Skeletal muscle tissue (tissue), 3 donors: ENCODE measurements at regions not wholly inside any gene's neighbourhood (a gene's known extent, or its start where the extent isn't known, plus 50 kb on each side); places are given as distances from the start of the nearest gene placed in this dataset.

Experiments used
- H3K27ac ChIP-seq: one replicate; pipeline ENCODE4 v1.7.0; 2013; ENCODE audit warnings: mild to moderate bottlenecking, low read depth, low read length, inconsistent platforms
- H3K27me3 ChIP-seq, 3 donors: one replicate each; pipeline ENCODE4 v1.7.0; 2013; ENCODE audit warnings: low read length in 3 of 3; ENCODE audit not compliant: control insufficient read depth in 3 of 3, insufficient read depth in 3 of 3
- H3K36me3 ChIP-seq, 3 donors: one replicate each; pipeline ENCODE4 v1.7.0; 2013; ENCODE audit warnings: low read length in 3 of 3; ENCODE audit not compliant: control insufficient read depth in 3 of 3, insufficient read depth in 3 of 3
- H3K4me1 ChIP-seq, 3 donors: one replicate each; pipeline ENCODE4 v1.7.0; 2013; ENCODE audit warnings: low read length in 3 of 3, mild to moderate bottlenecking in 3 of 3; ENCODE audit not compliant: control insufficient read depth in 3 of 3, insufficient read depth in 3 of 3
- H3K4me3 ChIP-seq, 3 donors: one replicate each; pipeline ENCODE4 v1.7.0; 2013; ENCODE audit warnings: low read length in 3 of 3
- H3K9ac ChIP-seq, 3 donors: one replicate each; pipeline ENCODE4 v1.7.0; 2013; ENCODE audit warnings: low read length in 3 of 3, mild to moderate bottlenecking in 3 of 3, moderate library complexity in 2 of 3, low read depth in 1 of 3
- H3K9me3 ChIP-seq, 3 donors: one replicate each; pipeline ENCODE4 v1.7.0; 2013; ENCODE audit warnings: low read length in 3 of 3; ENCODE audit not compliant: control insufficient read depth in 3 of 3
- donor health status: Osteomylitis.

GRCh38 chr21:35156293-35157278 is 107.5 kb upstream of the RUNX1 start:
- Histone ChIP-seq H3K27ac (no peak overlapping the region), H3K4me3 (no peak overlapping the region), H3K4me1 (no peaks in the 10 kb centered on the region), H3K27me3 (no peaks in the 10 kb centered on the region), H3K36me3 (no peaks in the 10 kb centered on the region), H3K9me3 (no peaks in the 10 kb centered on the region), H3K9ac (no peak overlapping the region)

DNA sequence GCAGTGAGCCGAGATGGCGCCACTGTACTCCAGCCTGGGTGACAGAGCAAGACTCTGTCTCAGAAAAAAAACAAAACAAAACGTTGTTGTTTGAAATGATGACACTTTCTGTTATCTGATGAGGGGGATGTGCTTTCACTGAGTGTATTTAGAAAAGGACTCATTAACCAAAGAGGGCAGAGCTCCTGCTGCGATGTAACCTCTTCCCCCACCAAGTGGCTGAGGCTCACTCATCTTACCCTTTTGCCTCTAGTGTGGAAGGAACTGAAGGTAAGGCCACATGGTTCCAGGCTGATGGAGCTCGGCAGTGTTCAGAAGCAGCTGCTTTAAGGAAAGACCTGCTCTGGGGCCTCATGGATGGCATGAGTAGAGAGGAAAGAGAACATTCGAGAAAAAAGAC is 105.7 kb upstream of the RUNX1 start:
- H3K4me1 ChIP-seq, result no peaks in the 10 kb centered on the region

DNA sequence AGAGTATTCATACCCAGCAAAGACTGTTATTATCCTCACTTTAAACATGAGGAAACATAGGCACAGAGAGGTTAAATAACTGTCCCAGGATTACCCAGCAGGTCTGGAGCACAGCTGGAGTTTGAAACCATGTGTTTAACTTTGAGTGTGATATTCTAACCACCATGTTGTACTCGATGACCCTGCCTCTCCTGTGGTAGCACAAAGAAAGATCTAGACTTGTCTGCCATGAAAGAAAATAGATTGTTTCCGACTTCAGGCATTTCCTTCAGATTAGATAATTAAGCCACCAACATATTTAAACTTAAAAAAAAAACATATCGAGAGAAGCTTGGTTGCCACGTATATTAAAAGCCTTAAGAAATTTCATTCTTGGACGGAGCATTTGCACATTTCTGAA is 104.6 kb upstream of the RUNX1 start:
- Histone ChIP-seq H3K9ac (no peak overlapping the region), H3K9me3 (peaks cover 0 to 2% (median 0%) of the 10 kb centered on the region in 3 donors), H3K36me3 (no peaks in the 10 kb centered on the region), H3K27ac (no peak overlapping the region), H3K27me3 (no peaks in the 10 kb centered on the region), H3K4me3 (no peak overlapping the region), H3K4me1 (no peaks in the 10 kb centered on the region)

More for the DNA sequence above, 105.7 kb upstream of the RUNX1 start:
- H3K36me3 ChIP-seq, result no peaks in the 10 kb centered on the region
- H3K9ac ChIP-seq, result no peak overlapping the region
- H3K27ac ChIP-seq, result no peak overlapping the region
- no peaks in the 10 kb centered on the region for H3K27me3 ChIP-seq
- no peak overlapping the region for H3K4me3 ChIP-seq
- H3K9me3 ChIP-seq, result peaks cover 0 to 2% (median 0%) of the 10 kb centered on the region in 3 donors

DNA sequence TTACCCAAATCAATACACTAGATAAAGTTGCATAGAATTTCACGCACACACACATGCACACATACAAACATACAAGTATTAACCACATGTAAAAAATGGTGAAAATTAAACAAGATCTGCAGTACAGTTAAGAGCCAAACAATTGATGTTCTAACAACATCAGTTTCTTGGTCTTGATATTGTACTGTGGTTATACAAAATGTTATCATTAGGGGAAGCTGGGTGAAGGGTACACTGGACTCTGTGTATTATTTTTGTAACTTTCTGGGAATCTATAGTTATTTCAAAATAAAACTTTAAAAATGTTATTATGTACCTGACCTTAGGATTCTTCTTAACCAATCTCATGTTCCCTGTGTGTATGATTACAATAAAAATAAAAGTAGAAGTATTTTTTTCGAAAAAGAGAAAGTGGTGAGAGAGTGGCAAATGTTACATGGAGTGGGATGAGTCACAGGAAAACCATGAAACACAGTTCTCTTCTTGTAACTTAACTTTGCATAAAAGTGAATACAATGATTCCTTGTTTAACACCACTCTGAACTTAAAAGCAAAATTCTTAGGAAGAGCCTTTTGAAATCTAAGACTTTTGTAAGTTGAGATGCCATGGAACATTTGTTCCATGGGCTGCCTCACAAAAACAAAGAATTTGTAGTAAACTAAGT is 101.6 kb upstream of the RUNX1 start:
- Histone ChIP-seq H3K4me1 (no peaks in the 10 kb centered on the region), H3K9ac (no peak overlapping the region), H3K4me3 (no peak overlapping the region), H3K36me3 (no peaks in the 10 kb centered on the region), H3K9me3 (peaks cover 0 to 2% (median 0%) of the 10 kb centered on the region in 3 donors), H3K27me3 (no peaks in the 10 kb centered on the region), H3K27ac (no peak overlapping the region)

- H3K9me3 ChIP-seq, result peaks cover 0 to 2% (median 0%) of the 10 kb centered on the region in 3 donors
- no peak overlapping the region for H3K9ac ChIP-seq
Observed at GRCh38 chr21:35149698-35150097, 100.6 kb upstream of the RUNX1 start.

GRCh38 chr21:35147439-35147838 is 98.3 kb upstream of the RUNX1 start:
- no peak overlapping the region for H3K27ac ChIP-seq
- H3K27me3 ChIP-seq, result no peaks in the 10 kb centered on the region
- peaks cover 0 to 2% (median 0%) of the 10 kb centered on the region in 3 donors for H3K9me3 ChIP-seq
- no peak overlapping the region for H3K9ac ChIP-seq
- H3K4me3 ChIP-seq, result no peak overlapping the region
- H3K36me3 ChIP-seq, result no peaks in the 10 kb centered on the region
- no peaks in the 10 kb centered on the region for H3K4me1 ChIP-seq

More at GRCh38 chr21:35149698-35150097, 100.6 kb upstream of the RUNX1 start:
- Histone ChIP-seq H3K4me3 (no peak overlapping the region), H3K4me1 (no peaks in the 10 kb centered on the region), H3K36me3 (no peaks in the 10 kb centered on the region), H3K27me3 (no peaks in the 10 kb centered on the region), H3K27ac (no peak overlapping the region)

GRCh38 chr21:35145626-35146233 is 96.6 kb upstream of the RUNX1 start:
- Histone ChIP-seq H3K4me3 (no peak overlapping the region), H3K27me3 (no peaks in the 10 kb centered on the region), H3K9me3 (peaks cover 0 to 2% (median 0%) of the 10 kb centered on the region in 3 donors), H3K4me1 (no peaks in the 10 kb centered on the region), H3K36me3 (no peaks in the 10 kb centered on the region), H3K27ac (no peak overlapping the region), H3K9ac (no peak overlapping the region)

DNA sequence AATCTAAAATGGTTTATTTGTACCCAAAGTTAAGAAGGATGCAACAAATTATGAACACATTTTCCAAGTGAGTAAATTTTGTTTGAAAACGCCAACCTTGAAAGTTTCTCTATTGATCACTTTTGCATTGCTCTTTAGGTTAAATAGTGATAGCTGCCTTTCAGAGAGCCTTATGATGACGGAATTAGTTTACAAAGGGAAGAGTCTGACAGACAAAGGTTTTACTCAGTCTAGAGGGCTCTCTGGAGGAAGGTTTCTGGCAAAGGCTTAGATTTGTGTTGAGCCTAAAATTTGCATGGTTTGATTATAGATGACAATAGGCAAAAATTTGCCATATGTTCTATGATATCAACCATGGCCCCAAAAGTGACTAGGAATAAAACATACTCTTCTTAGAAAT is 95.9 kb upstream of the RUNX1 start:
- Histone ChIP-seq H3K9me3 (no peaks in the 10 kb centered on the region), H3K27ac (no peak overlapping the region), H3K27me3 (no peaks in the 10 kb centered on the region), H3K36me3 (no peaks in the 10 kb centered on the region), H3K4me1 (no peaks in the 10 kb centered on the region), H3K9ac (no peak overlapping the region), H3K4me3 (no peak overlapping the region)

GRCh38 chr21:35142036-35142815 is 93.1 kb upstream of the RUNX1 start:
- Histone ChIP-seq H3K36me3 (no peaks in the 10 kb centered on the region), H3K4me3 (no peak overlapping the region), H3K9ac (no peak overlapping the region), H3K27me3 (no peaks in the 10 kb centered on the region), H3K9me3 (no peaks in the 10 kb centered on the region), H3K27ac (no peak overlapping the region), H3K4me1 (no peaks in the 10 kb centered on the region)
